Spleen (tissue), 7 donors: ENCODE measurements at regions not wholly inside any gene's neighbourhood (a gene's known extent, or its start where the extent isn't known, plus 50 kb on each side); places are given as distances from the start of the nearest gene placed in this dataset.

Experiments
- CTCF ChIP-seq, 11 experiments: fragments of 200-600 bp in 7 of 11; fragments of 450-650 bp in 4 of 11; sonication (generic) in 4 of 11; IDR thresholded peaks in 8 of 11; conservative IDR thresholded peaks in 3 of 11; 1 replicate in 7 of 11; 2 replicates in 4 of 11; pipeline versions ENCODE4 v1.4.0 to v1.8.0; 2016 to 2021; ENCODE audit warnings: antibody characterized with exemption in 11 of 11, inconsistent platforms in 4 of 11, mild to moderate bottlenecking in 1 of 11
- POLR2A ChIP-seq, 3 donors: fragments of 450-650 bp; IDR thresholded peaks; one replicate each; pipeline ENCODE4 v1.5.1; 2017; ENCODE audit warnings: antibody characterized with exemption in 3 of 3, mild to moderate bottlenecking in 1 of 3
- POLR2AphosphoS5 ChIP-seq, 3 donors: sonication (generic); formaldehyde crosslinking; IDR thresholded peaks; one replicate each; pipeline ENCODE4 v1.5.1; 2017; ENCODE audit warnings: antibody characterized with exemption in 3 of 3
- donor health status: DM: no; HTN: no; CAD: no; lungs with moderate emphysema.
- donor health status: DM: no; HTN: no; CAD: no.
- donor health status: DM: no; HTN: no; CAD: no.

GRCh38 chr14:80344208-80344607, 132.9 kb upstream of the DIO2 start:
- TF ChIP-seq CTCF (IDR thresholded peaks at IDR 0.05 in 8 of 11, conservative IDR thresholded peaks at IDR 0.05 in 3 of 11), result no peak
- TF ChIP-seq POLR2A (IDR thresholded peaks at IDR 0.05), result no peak
- TF ChIP-seq POLR2AphosphoS5 (IDR thresholded peaks at IDR 0.05), result no peak
